ENCODE measurements at regions not wholly inside any gene's neighbourhood (a gene's known extent, or its start where the extent isn't known, plus 50 kb on each side); places are given as distances from the start of the nearest gene placed in this dataset.

DNA sequence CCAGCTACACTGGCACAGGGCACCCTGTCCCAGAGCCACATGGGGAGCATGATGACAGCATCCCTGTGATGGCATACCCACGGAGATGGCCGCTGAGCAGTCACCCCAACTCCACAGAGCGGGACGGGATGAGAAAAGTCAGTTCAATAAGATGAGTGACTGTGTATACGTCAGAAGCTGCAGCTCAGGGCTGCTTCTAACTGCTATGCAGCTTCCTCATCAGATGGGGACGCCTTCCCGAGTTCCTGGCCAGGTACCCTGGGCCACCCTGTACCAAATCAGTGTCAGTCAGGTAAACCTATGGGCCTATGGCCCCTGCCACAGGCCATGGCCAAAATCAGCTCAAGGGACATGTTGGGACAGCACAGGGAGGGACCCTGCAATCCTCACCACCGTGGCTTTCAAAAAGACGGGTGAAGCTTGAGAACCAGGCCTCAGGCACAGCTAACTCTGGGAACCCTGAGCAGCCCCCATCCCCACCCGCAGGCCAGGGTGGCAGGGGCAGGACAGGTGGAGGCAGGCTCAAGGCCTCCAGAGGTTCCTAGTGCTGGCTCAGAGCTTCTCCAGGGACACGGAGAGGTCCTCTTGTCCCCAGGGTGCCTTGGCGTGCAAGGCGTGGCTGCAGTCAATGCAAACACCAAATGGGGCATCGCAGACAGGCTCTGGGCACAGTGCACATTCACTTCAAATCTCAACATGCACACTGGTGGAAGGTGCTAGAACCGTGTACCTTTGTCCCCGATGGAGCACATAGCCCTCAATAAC is 122.4 kb downstream of the TUBA3C start:
- Histone ChIP-seq H3K27me3 (ENCODE audit: insufficient read depth) (no peaks in the 10 kb centered on the region), H3K9me2 (ENCODE audit: insufficient read depth) (no peaks in the 10 kb centered on the region), H3K79me2 (replicated peaks; ENCODE audit: insufficient read depth) (no peaks in the 10 kb centered on the region), H3K4me3 (no peak overlapping the region), H3K36me3 (ENCODE audit: insufficient read depth) (no peaks in the 10 kb centered on the region; the same call in 1 of the 2 replicates), H3F3A (replicated peaks; ENCODE audit: low read depth) (no peaks in the 10 kb centered on the region), H2AFZ (no peak overlapping the region), H4K20me1 (replicated peaks; ENCODE audit: insufficient read depth) (no peaks in the 10 kb centered on the region), H3K27ac (ENCODE audit: low read depth) (no peak overlapping the region), H3K4me1 (ENCODE audit: insufficient read depth) (no peaks in the 10 kb centered on the region), H3K4me2 (no peak overlapping the region)
- Mint-ChIP-seq H3K27ac (no peak overlapping the region), H3K27me3 (ENCODE audit: insufficient read depth, low read depth, poor library complexity) (peaks cover 10% of the 10 kb centered on the region), H3K4me3 (no peak overlapping the region), H3K4me1 (no peaks in the 10 kb centered on the region; the same call in 2 of the 3 replicates), H3K36me3 (ENCODE audit: low read depth) (peaks cover 49% of the 10 kb centered on the region), H3K9me3 (no peaks in the 10 kb centered on the region; the same call in none of the 3 replicates)
- ATAC-seq (no peak), DNase-seq (ENCODE audit: low spot score) (no peak)
- TF ChIP-seq STAT1 (IDR thresholded peaks at IDR 0.05; ENCODE audit: unreplicated experiment) (no peak), EZH2phosphoT487 (IDR thresholded peaks at IDR 0.05; ENCODE audit: unreplicated experiment) (no peak), ZNF331 (CRISPR knock-in tag; IDR thresholded peaks at IDR 0.05; ENCODE audit: low read depth) (no peak), CREB1 (CRISPR knock-in tag; IDR thresholded peaks at IDR 0.05; ENCODE audit: low read depth) (no peak), NANOG (IDR thresholded peaks at IDR 0.05; ENCODE audit: borderline replicate concordance) (no peak), JUNB (IDR thresholded peaks at IDR 0.05; ENCODE audit: unreplicated experiment) (no peak), ZNF114 (CRISPR knock-in tag; IDR thresholded peaks at IDR 0.05) (no peak)
- TF ChIP-seq, protein P1, sequence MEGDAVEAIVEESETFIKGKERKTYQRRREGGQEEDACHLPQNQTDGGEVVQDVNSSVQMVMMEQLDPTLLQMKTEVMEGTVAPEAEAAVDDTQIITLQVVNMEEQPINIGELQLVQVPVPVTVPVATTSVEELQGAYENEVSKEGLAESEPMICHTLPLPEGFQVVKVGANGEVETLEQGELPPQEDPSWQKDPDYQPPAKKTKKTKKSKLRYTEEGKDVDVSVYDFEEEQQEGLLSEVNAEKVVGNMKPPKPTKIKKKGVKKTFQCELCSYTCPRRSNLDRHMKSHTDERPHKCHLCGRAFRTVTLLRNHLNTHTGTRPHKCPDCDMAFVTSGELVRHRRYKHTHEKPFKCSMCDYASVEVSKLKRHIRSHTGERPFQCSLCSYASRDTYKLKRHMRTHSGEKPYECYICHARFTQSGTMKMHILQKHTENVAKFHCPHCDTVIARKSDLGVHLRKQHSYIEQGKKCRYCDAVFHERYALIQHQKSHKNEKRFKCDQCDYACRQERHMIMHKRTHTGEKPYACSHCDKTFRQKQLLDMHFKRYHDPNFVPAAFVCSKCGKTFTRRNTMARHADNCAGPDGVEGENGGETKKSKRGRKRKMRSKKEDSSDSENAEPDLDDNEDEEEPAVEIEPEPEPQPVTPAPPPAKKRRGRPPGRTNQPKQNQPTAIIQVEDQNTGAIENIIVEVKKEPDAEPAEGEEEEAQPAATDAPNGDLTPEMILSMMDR (conservative IDR thresholded peaks at IDR 0.05; ENCODE audit: low read depth in 2 of 2): no peak

DNA sequence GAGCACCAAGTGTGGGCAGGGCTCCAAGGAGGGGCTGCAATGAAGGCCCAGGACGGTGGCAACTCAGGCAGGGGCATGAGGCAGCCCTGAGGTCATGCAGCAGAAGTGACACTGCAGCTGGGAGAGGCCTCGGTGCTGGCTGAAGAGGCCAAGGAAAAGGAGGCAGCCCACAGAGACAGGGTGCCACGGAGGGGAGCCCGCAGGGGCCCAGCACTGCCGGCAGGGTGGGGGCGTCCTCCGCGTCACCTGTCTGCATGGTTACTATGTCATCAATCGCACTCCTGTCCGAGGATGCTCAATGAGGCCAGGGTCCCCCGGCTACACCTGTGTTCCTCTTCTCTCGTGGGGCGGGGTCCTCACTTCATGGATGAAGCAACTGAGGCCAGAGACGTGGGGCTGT is 123.1 kb downstream of the TUBA3C start:
- no peaks in the 10 kb centered on the region for H3K79me2 ChIP-seq (replicated peaks; ENCODE audit: insufficient read depth)
- H3K4me3 ChIP-seq: no peak overlapping the region
- DNase-seq (ENCODE audit: low spot score) (no peak), ATAC-seq (no peak)
- no peaks in the 10 kb centered on the region for H3K27me3 ChIP-seq (ENCODE audit: insufficient read depth)
- H3F3A ChIP-seq (replicated peaks; ENCODE audit: low read depth): no peaks in the 10 kb centered on the region
- Mint-ChIP-seq H3K27me3 (ENCODE audit: insufficient read depth, low read depth, poor library complexity) (peaks cover 10% of the 10 kb centered on the region), H3K4me3 (no peak overlapping the region), H3K4me1 (no peaks in the 10 kb centered on the region; the same call in 2 of the 3 replicates), H3K36me3 (ENCODE audit: low read depth) (peaks cover 47% of the 10 kb centered on the region), H3K27ac (no peak overlapping the region), H3K9me3 (no peaks in the 10 kb centered on the region; the same call in none of the 3 replicates)
- no peak overlapping the region for H3K4me2 ChIP-seq
- H2AFZ ChIP-seq: no peak overlapping the region
- H3K36me3 ChIP-seq (ENCODE audit: insufficient read depth): no peaks in the 10 kb centered on the region; the same call in 1 of the 2 replicates
- H4K20me1 ChIP-seq (replicated peaks; ENCODE audit: insufficient read depth): no peaks in the 10 kb centered on the region
- H3K9me2 ChIP-seq (ENCODE audit: insufficient read depth): no peaks in the 10 kb centered on the region
- H3K4me1 ChIP-seq (ENCODE audit: insufficient read depth): no peaks in the 10 kb centered on the region
- no peak overlapping the region for H3K27ac ChIP-seq (ENCODE audit: low read depth)
- no peak for TF ChIP-seq POLR2AphosphoS5 (IDR thresholded peaks at IDR 0.05; ENCODE audit: low read depth)
- TF ChIP-seq, protein P2, sequence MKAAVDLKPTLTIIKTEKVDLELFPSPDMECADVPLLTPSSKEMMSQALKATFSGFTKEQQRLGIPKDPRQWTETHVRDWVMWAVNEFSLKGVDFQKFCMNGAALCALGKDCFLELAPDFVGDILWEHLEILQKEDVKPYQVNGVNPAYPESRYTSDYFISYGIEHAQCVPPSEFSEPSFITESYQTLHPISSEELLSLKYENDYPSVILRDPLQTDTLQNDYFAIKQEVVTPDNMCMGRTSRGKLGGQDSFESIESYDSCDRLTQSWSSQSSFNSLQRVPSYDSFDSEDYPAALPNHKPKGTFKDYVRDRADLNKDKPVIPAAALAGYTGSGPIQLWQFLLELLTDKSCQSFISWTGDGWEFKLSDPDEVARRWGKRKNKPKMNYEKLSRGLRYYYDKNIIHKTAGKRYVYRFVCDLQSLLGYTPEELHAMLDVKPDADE (IDR thresholded peaks at IDR 0.05): no peak
- TF ChIP-seq, protein P3, sequence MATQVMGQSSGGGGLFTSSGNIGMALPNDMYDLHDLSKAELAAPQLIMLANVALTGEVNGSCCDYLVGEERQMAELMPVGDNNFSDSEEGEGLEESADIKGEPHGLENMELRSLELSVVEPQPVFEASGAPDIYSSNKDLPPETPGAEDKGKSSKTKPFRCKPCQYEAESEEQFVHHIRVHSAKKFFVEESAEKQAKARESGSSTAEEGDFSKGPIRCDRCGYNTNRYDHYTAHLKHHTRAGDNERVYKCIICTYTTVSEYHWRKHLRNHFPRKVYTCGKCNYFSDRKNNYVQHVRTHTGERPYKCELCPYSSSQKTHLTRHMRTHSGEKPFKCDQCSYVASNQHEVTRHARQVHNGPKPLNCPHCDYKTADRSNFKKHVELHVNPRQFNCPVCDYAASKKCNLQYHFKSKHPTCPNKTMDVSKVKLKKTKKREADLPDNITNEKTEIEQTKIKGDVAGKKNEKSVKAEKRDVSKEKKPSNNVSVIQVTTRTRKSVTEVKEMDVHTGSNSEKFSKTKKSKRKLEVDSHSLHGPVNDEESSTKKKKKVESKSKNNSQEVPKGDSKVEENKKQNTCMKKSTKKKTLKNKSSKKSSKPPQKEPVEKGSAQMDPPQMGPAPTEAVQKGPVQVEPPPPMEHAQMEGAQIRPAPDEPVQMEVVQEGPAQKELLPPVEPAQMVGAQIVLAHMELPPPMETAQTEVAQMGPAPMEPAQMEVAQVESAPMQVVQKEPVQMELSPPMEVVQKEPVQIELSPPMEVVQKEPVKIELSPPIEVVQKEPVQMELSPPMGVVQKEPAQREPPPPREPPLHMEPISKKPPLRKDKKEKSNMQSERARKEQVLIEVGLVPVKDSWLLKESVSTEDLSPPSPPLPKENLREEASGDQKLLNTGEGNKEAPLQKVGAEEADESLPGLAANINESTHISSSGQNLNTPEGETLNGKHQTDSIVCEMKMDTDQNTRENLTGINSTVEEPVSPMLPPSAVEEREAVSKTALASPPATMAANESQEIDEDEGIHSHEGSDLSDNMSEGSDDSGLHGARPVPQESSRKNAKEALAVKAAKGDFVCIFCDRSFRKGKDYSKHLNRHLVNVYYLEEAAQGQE (IDR thresholded peaks at IDR 0.05; ENCODE audit: unreplicated experiment): no peak
- no peak for TF ChIP-seq JUNB (IDR thresholded peaks at IDR 0.05; ENCODE audit: unreplicated experiment)
- no peak for TF ChIP-seq STAT1 (IDR thresholded peaks at IDR 0.05; ENCODE audit: unreplicated experiment)
- no peak for TF ChIP-seq EZH2 (IDR thresholded peaks at IDR 0.05; ENCODE audit: low read depth, unreplicated experiment)
- TF ChIP-seq, protein P1 (conservative IDR thresholded peaks at IDR 0.05; ENCODE audit: low read depth in 2 of 2): no peak
- TF ChIP-seq ZNF331 (CRISPR knock-in tag; IDR thresholded peaks at IDR 0.05; ENCODE audit: low read depth): no peak
- TF ChIP-seq EZH2phosphoT487 (IDR thresholded peaks at IDR 0.05; ENCODE audit: unreplicated experiment): no peak
- no peak for TF ChIP-seq CREB1 (CRISPR knock-in tag; IDR thresholded peaks at IDR 0.05; ENCODE audit: low read depth)
- TF ChIP-seq NANOG (IDR thresholded peaks at IDR 0.05; ENCODE audit: borderline replicate concordance): no peak
- TF ChIP-seq ZNF114 (CRISPR knock-in tag; IDR thresholded peaks at IDR 0.05): no peak

Data from GM23338 (cell line).